Panc1 (cell line): ENCODE measurements at regions not wholly inside any gene's neighbourhood (a gene's known extent, or its start where the extent isn't known, plus 50 kb on each side); places are given as distances from the start of the nearest gene placed in this dataset.

Source experiments
- POLR2AphosphoS5 ChIP-seq: IDR thresholded peaks from 2 replicates; pipeline ENCODE4 v1.6.1; 2012; ENCODE audit warnings: mild to moderate bottlenecking, low read depth, low read length, moderate library complexity
- TF ChIP-seq, protein P1 (sequence below): fragments of 450-650 bp; IDR thresholded peaks from 2 replicates; pipeline ENCODE4 v1.5.1; 2017; ENCODE audit warnings: mild to moderate bottlenecking

DNA sequence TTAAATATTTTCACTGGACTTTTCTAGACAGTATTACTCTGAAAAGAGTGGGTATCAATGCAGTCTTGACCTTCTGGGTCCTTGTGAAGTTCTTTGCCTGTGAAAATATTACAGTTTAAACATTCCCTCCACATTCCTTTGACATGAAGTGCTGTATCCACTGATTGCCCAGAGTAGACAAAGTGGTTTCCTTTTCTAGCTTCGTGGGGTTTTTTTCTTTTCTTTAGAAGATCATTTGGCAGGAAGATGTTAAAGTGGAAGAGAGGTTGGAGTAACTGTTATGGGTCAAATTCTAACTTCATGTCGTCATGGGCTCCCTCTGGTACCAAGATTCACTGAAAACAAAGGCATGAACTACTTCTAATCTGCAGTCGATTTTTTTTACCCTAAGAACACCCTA lies 496.9 kb downstream of the EPHA4 start:
- TF ChIP-seq, protein P1, sequence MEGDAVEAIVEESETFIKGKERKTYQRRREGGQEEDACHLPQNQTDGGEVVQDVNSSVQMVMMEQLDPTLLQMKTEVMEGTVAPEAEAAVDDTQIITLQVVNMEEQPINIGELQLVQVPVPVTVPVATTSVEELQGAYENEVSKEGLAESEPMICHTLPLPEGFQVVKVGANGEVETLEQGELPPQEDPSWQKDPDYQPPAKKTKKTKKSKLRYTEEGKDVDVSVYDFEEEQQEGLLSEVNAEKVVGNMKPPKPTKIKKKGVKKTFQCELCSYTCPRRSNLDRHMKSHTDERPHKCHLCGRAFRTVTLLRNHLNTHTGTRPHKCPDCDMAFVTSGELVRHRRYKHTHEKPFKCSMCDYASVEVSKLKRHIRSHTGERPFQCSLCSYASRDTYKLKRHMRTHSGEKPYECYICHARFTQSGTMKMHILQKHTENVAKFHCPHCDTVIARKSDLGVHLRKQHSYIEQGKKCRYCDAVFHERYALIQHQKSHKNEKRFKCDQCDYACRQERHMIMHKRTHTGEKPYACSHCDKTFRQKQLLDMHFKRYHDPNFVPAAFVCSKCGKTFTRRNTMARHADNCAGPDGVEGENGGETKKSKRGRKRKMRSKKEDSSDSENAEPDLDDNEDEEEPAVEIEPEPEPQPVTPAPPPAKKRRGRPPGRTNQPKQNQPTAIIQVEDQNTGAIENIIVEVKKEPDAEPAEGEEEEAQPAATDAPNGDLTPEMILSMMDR: no peak
- no peak for TF ChIP-seq POLR2AphosphoS5
